ENCODE measurements at regions not wholly inside any gene's neighbourhood (a gene's known extent, or its start where the extent isn't known, plus 50 kb on each side); places are given as distances from the start of the nearest gene placed in this dataset.

DNA sequence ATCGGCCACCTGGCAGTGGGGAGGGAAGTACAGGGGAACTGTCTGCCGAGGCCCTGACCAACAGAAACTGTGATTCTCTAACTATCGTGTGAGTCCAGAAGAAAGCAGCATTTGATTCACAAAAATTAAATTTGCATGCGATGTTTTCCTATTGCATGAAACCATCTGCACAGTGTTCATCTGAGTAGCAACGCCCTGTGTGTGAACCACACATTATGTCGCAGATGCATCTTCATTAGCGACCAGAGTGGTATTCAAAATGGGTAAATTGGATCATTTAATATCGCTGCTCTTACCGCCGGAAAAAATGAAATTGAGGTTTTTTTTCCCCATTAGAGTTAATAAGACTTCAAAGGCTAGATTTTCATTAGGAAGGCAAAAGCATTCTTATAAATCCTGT, 260.6 kb downstream of the ABCC12 start:
- Mint-ChIP-seq H3K4me1 (no peaks in the 10 kb centered on the region), H3K36me3 (peaks cover 0 to 11% of the 10 kb centered on the region in 2 donors), H3K27ac (no peak overlapping the region), H3K27me3 (peaks cover 7 to 24% (median 13%) of the 10 kb centered on the region in 3 donors), H3K9me3 (peaks cover 6 to 24% (median 14%) of the 10 kb centered on the region in 7 donors), H3K4me3 (no peak overlapping the region)
- no peak for ATAC-seq (ENCODE audit: low read depth in 2 of 2)
- no peak for DNase-seq

DNA sequence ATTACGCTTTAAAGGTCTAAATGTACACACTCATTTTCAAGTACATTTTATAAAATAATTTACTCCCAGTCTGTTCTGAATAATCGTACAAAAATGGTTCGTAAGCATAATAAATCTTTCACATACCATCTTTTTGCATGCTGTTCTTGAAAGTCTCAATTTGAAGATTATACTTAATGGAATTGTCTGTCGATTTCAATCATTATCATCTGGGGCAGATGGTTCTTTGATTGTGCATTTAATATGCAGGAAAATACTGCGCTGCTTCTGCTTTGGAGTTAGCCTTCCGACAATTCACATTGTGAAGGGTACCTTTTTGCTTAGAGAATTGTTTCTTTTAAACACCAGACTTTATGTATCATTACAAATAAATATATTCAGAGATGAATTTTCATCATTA, 262.8 kb downstream of the ABCC12 start:
- Mint-ChIP-seq H3K27ac (no peak overlapping the region), H3K4me1 (no peaks in the 10 kb centered on the region), H3K36me3 (peaks cover 0 to 10% of the 10 kb centered on the region in 2 donors), H3K4me3 (no peak overlapping the region), H3K9me3 (peaks cover under 1 to 14% (median 8%) of the 10 kb centered on the region in 7 donors), H3K27me3 (peaks cover 17 to 42% (median 20%) of the 10 kb centered on the region in 3 donors)
- ATAC-seq (ENCODE audit: low read depth in 2 of 2) (no peak), DNase-seq (no peak)

DNA sequence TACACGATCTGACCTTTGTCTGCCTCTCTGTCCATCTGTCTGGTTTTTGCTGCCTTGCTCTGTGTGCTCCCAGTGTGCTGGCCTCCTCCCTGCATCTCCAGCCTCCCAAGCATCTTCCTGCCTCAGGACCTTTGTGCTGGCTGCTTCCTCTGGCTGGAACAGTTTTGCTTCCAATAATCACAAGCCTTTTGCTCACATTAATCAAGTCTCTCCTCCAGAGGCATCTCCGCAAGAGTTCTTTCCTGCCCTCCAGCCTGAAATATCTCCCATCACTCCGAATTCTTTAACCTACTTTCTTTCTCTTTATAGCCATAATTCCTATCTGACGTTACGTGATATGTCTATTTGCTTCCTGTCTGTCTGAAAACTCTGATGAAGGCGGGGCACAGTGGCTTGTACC, 267.1 kb downstream of the ABCC12 start:
- no peak for DNase-seq
- ATAC-seq (ENCODE audit: low read depth in 2 of 2) = no peak
- Mint-ChIP-seq H3K9me3 (peaks cover 0 to 12% (median 4%) of the 10 kb centered on the region in 7 donors), H3K27me3 (peaks cover 18 to 53% (median 37%) of the 10 kb centered on the region in 3 donors), H3K4me1 (no peaks in the 10 kb centered on the region), H3K36me3 (no peaks in the 10 kb centered on the region), H3K4me3 (peak overlapping the region in 1 of 8 donors; percentile 48), H3K27ac (no peak overlapping the region)

DNA sequence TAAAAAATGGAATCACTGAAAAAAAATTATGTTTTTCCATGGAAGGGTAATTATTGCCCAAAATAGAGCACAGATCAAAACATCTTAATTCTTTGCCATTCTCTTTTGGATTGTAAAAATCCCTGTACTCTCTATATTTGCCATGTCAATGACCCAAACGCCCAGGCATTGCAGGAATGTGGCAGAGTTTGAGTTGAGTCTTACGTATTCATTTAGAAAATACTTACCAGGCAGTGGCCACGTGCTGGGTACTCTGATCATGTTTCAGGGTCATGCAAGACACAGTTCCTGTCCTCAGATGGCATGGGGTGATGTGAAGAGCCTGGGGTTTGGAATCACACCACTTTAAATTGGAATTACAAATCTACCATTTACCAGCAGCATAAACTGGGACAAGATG, 267.7 kb downstream of the ABCC12 start:
- no peaks in the 10 kb centered on the region for H3K36me3 Mint-ChIP-seq
- no peaks in the 10 kb centered on the region for H3K4me1 Mint-ChIP-seq
- H3K4me3 Mint-ChIP-seq = no peak overlapping the region
- peaks cover 18 to 54% (median 42%) of the 10 kb centered on the region in 3 donors for H3K27me3 Mint-ChIP-seq
- no peak for ATAC-seq (ENCODE audit: low read depth in 2 of 2)
- peak overlapping the region in 1 of 6 donors; percentile 34 for H3K27ac Mint-ChIP-seq
- peaks cover 0 to 12% (median 4%) of the 10 kb centered on the region in 7 donors for H3K9me3 Mint-ChIP-seq
- no peak for DNase-seq

DNA sequence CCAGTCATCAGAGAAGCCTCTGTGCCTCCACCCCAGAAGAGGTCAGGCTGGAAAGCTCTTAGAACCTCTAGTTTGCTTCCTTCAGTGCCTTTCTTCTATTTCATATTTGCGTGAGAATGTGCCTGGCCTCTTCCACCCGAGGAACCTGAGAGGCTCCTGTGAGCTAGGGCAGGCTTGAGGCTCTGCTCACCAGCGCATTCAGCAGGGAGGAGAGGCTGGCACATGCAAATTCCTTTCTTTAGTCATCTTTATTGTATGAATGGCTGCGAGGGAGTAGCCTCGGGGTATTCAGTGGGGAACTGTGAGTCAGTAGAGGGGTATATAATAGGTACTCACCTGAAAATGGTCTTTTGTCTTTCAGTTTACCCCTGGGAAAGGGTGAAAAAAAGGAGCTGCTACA, 268.3 kb downstream of the ABCC12 start:
- H3K4me3 Mint-ChIP-seq = no peak overlapping the region
- DNase-seq (no peak), ATAC-seq (ENCODE audit: low read depth in 2 of 2) (no peak)
- H3K27ac Mint-ChIP-seq = no peak overlapping the region
- peaks cover 0 to 12% (median 4%) of the 10 kb centered on the region in 7 donors for H3K9me3 Mint-ChIP-seq
- H3K27me3 Mint-ChIP-seq = peaks cover 18 to 54% (median 43%) of the 10 kb centered on the region in 3 donors
- H3K4me1 Mint-ChIP-seq = no peaks in the 10 kb centered on the region
- no peaks in the 10 kb centered on the region for H3K36me3 Mint-ChIP-seq

DNA sequence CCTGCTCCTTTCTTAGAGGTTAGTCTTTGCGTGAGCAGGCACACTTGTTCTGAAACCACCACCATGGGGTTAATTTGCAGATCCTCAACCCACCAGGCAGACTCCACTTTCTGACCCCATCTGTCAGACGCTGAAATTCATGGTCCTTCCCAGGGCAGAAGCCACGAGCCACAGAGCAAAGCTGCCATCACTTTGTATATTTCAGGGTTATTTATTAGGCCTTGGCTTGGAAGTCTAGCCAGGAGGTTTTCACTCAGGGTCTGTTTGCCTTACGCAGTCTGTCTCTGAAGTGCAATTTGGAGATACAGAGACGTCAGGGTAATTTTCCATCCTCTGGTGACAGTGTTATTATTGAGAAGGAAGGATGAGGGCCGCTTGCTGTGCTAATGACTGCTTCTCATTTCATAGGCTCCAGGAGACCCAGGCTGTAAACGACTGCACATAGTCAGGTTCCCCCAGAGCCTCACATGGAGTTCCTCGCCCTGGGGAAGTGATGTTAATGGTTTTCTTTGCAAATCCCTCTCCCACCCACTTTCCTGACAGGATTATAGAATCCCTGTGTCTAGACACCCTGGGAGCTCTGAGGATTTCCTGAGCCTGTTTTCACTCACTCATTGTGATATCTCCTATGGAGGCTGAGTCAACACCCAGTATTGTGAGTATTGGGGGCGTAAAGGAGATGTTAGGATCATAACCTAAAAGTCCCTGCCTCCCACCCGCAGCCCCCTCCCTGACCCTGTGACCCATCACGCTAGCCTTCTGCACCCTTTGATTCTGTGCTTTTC, 269.0 kb downstream of the ABCC12 start:
- peaks cover 0 to 12% (median 4%) of the 10 kb centered on the region in 7 donors for H3K9me3 Mint-ChIP-seq
- DNase-seq (no peak), ATAC-seq (ENCODE audit: low read depth in 2 of 2) (no peak)
- H3K27me3 Mint-ChIP-seq = peaks cover 18 to 53% (median 36%) of the 10 kb centered on the region in 3 donors
- H3K4me3 Mint-ChIP-seq = no peak overlapping the region
- no peaks in the 10 kb centered on the region for H3K36me3 Mint-ChIP-seq
- no peak overlapping the region for H3K27ac Mint-ChIP-seq
- no peaks in the 10 kb centered on the region for H3K4me1 Mint-ChIP-seq

DNA sequence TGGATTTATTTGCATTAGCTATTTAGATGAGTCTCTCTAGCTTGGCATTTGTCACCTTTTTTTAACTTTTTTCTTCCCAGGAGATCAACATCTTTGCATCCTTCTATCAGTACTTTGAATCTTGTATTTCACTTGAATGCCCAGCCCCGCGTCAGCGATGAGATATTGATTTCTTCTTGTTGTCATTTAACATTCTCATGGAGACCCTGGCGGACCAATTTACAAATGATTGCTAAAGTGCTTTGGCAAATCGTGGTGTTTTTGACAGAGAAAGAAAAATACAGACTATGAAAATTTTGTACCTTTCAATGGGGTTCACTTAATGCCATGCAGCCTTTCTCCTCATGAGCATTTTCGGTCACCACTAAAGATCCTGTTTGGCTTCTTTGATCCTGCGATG, 269.7 kb downstream of the ABCC12 start:
- ATAC-seq (ENCODE audit: low read depth in 2 of 2) (no peak), DNase-seq (no peak)
- Mint-ChIP-seq H3K27me3 (peaks cover 18 to 46% (median 33%) of the 10 kb centered on the region in 3 donors), H3K4me1 (no peaks in the 10 kb centered on the region), H3K36me3 (no peaks in the 10 kb centered on the region), H3K9me3 (peaks cover 0 to 6% (median 3%) of the 10 kb centered on the region in 7 donors), H3K4me3 (no peak overlapping the region), H3K27ac (no peak overlapping the region)

DNA sequence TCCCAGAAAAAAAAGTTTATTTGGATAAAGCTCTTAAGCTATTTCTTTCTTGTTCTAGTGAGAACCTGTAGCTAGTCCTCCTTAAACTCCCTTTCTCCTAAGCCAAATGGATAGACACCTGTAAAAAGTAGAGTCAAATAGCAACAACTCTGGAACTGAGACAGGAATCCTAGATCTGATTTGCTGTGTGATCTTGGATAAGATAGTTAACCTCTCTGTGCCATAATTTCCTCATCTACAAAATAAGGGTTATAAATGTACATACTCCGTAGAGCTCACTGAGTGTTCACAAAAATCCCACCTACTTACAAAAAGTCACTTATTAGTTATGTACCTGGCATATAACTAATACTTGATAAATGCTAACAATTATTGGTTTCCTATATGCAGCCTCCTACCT, 270.3 kb downstream of the ABCC12 start:
- no peak for ATAC-seq (ENCODE audit: low read depth in 2 of 2)
- H3K27ac Mint-ChIP-seq = no peak overlapping the region
- no peak for DNase-seq
- H3K9me3 Mint-ChIP-seq = peaks cover 0 to 4% (median 0%) of the 10 kb centered on the region in 7 donors
- peaks cover 18 to 41% (median 37%) of the 10 kb centered on the region in 3 donors for H3K27me3 Mint-ChIP-seq
- H3K4me3 Mint-ChIP-seq = no peak overlapping the region
- H3K4me1 Mint-ChIP-seq = no peaks in the 10 kb centered on the region
- no peaks in the 10 kb centered on the region for H3K36me3 Mint-ChIP-seq

DNA sequence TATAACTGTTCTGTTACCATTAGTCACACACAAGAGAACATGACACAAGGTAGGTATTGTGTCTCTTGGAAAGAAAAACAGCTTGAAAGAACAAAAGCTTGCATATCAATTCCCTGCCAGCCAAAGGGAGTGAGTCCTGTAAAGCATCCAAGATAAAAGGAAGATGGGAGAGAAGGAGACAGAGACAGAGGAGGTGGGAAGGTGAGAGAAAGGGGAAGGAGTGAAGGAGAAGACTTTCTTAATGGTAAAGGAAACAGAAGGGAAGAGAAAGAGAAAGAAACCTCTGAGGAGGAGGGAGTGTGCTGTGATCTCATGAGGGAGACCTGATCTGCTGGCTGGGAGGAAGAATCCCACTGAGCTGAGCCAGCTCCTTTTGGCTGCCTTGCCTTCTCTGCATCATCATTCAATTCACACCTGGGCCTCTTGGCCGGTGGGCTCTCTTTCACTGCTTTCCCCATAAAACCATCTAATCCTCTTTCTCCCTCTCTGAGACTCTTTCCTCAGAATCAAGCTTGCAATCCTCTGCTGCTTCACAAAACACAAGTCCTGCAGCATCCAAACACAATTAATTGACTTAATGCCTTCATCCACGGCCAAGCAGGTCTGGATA, 271.6 kb downstream of the ABCC12 start:
- H3K4me3 Mint-ChIP-seq = no peak overlapping the region
- peaks cover 0 to 4% (median 0%) of the 10 kb centered on the region in 7 donors for H3K9me3 Mint-ChIP-seq
- H3K36me3 Mint-ChIP-seq = no peaks in the 10 kb centered on the region
- DNase-seq (no peak), ATAC-seq (ENCODE audit: low read depth in 2 of 2) (no peak)
- H3K27me3 Mint-ChIP-seq = peaks cover 13 to 38% (median 29%) of the 10 kb centered on the region in 3 donors
- no peak overlapping the region for H3K27ac Mint-ChIP-seq
- H3K4me1 Mint-ChIP-seq = no peaks in the 10 kb centered on the region

DNA sequence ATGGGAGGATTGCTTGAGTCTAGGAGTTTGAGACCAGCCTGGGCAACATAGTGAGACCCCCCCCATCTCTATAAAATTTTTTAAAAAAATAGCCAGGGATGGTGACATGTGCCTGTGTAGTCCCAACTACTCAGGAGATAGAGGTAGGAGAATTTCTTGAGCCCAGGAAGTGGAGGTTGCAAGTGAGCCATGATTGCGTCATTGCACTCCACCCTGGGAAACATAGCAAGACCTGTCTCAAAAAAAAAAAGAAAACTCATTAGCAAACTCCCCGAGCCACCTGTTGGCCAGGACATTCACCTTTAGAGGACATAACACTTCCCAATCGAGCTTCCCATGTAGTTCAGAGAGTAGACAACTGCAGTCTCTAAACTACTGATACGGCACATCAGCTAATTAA, 274.2 kb downstream of the ABCC12 start:
- ATAC-seq (ENCODE audit: low read depth in 2 of 2) (no peak), DNase-seq (no peak)
- H3K36me3 Mint-ChIP-seq = no peaks in the 10 kb centered on the region
- H3K27me3 Mint-ChIP-seq = peaks cover 0 to 27% (median 9%) of the 10 kb centered on the region in 3 donors
- no peak overlapping the region for H3K4me3 Mint-ChIP-seq
- peaks cover 0 to 3% (median 0%) of the 10 kb centered on the region in 7 donors for H3K9me3 Mint-ChIP-seq
- no peaks in the 10 kb centered on the region for H3K4me1 Mint-ChIP-seq
- H3K27ac Mint-ChIP-seq = no peak overlapping the region

DNA sequence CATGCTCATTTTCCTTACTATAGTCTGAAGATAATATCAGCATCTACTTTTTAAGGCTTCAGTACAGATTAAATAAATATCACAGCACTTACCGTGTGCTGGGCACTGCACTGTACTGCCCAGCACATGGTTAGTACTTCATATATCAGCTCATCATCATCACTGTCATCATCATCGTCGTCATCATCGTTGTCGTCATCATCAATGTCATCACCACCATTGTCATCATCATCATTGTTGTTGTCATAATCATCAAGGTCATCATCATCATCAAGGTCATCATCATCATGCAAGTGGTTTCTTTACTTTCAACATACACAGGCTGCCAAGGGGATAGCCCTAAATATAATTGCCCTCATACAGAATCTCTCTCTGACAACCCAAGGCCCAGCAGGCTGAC, 275.1 kb downstream of the ABCC12 start:
- Mint-ChIP-seq H3K9me3 (peaks cover 0 to 3% (median 0%) of the 10 kb centered on the region in 7 donors), H3K27me3 (peaks cover 0 to 20% (median 9%) of the 10 kb centered on the region in 3 donors), H3K4me3 (no peak overlapping the region), H3K36me3 (no peaks in the 10 kb centered on the region), H3K27ac (no peak overlapping the region), H3K4me1 (no peaks in the 10 kb centered on the region)
- no peak for DNase-seq
- no peak for ATAC-seq (ENCODE audit: low read depth in 2 of 2)

DNA sequence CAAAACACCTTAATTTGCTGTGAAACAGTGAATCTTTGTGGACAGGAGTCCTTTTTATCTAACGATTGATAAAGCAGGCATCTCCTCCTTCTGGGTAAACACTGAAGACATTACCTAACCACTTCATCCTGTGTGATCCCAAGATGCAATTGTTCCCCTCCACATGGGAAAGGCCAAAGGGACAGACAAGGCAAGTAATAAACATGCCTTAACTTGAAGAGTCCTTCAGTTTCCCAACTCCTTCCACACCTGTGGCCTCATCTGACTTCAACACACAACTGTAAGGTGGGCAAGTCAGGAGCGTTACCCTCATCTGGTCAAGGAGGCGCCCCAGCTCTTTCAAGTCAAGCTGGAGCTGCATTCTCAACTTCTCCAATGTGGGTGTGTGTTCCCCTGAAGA, 278.6 kb downstream of the ABCC12 start:
- Mint-ChIP-seq H3K4me1 (no peaks in the 10 kb centered on the region), H3K27me3 (peaks cover 0 to 10% (median 8%) of the 10 kb centered on the region in 3 donors), H3K27ac (no peak overlapping the region), H3K9me3 (peaks cover 0 to 11% (median 7%) of the 10 kb centered on the region in 7 donors), H3K36me3 (peaks cover 0 to 8% of the 10 kb centered on the region in 2 donors), H3K4me3 (no peak overlapping the region)
- DNase-seq = no peak
- ATAC-seq (ENCODE audit: low read depth in 2 of 2) = no peak

DNA sequence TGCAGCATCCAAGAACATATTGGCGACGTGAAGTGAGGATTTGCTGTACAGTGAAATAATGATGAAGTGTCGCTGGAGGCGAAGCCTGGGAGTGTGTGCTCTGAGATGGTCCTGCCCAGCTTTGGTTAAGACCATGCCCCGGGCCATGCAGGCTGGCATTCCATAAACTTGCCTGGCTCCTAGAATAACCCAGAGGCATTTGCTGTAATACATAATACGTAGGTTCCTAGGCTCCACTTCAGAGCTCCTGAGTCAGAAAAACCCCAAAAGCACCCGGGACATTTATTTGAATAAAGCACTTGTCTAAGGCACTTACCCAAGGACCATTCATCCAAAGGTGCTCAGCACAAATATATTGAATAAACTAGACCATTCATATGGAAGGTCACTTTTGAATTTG, 279.3 kb downstream of the ABCC12 start:
- peaks cover 0 to 12% (median 7%) of the 10 kb centered on the region in 7 donors for H3K9me3 Mint-ChIP-seq
- ATAC-seq (ENCODE audit: low read depth in 2 of 2) = no peak
- no peaks in the 10 kb centered on the region for H3K4me1 Mint-ChIP-seq
- no peak overlapping the region for H3K27ac Mint-ChIP-seq
- H3K36me3 Mint-ChIP-seq = peaks cover 0 to 8% of the 10 kb centered on the region in 2 donors
- no peak overlapping the region for H3K4me3 Mint-ChIP-seq
- H3K27me3 Mint-ChIP-seq = peaks cover 0 to 10% (median 8%) of the 10 kb centered on the region in 3 donors
- DNase-seq = no peak

DNA sequence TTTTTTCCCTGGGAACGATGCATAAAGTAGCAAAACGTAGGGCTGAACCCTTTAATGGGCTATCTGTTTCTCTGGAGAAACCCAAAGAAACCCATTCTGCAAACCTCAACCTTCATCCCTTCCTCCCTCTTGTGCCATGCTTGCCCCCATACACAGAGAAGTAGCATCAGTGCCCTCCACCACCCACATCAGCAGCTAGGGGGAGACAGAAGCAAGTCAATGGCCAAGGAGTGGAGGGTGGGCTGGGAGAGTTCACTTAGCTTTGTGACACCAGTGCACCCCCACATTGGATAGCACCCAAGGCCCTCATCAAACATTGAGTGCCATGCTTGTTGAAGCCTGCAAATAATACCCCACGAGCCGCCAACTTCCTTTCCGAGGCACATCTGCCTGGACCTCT, 282.4 kb downstream of the ABCC12 start:
- Mint-ChIP-seq H3K36me3 (peaks cover 0 to 8% of the 10 kb centered on the region in 2 donors), H3K27me3 (peaks cover 0 to 10% (median 8%) of the 10 kb centered on the region in 3 donors), H3K4me3 (no peak overlapping the region), H3K9me3 (peaks cover 1 to 19% (median 5%) of the 10 kb centered on the region in 7 donors), H3K27ac (no peak overlapping the region), H3K4me1 (no peaks in the 10 kb centered on the region)
- ATAC-seq (ENCODE audit: low read depth in 2 of 2) (no peak), DNase-seq (no peak)

All from naive B cell (primary cell).